WI38 (cell line): ENCODE measurements at regions not wholly inside any gene's neighbourhood (a gene's known extent, or its start where the extent isn't known, plus 50 kb on each side); places are given as distances from the start of the nearest gene placed in this dataset.
"Not testable (repeated sequence)": the region's sequence is repeated elsewhere in the genome, so short reads cannot be mapped to it uniquely, and the experiment has no call there.

Source experiments
- H3K4me3 ChIP-seq: 2 replicates; pipeline ENCODE4 v1.5.1; 2011; ENCODE audit warnings: low read depth, mild to moderate bottlenecking, control low read depth, low read length
- TF ChIP-seq, protein P1 (sequence below): IDR thresholded peaks from 2 replicates; pipeline ENCODE4 v1.5.1; 2012; ENCODE audit warnings: low read depth, mild to moderate bottlenecking, control low read depth, low read length

- TF ChIP-seq, protein P1, sequence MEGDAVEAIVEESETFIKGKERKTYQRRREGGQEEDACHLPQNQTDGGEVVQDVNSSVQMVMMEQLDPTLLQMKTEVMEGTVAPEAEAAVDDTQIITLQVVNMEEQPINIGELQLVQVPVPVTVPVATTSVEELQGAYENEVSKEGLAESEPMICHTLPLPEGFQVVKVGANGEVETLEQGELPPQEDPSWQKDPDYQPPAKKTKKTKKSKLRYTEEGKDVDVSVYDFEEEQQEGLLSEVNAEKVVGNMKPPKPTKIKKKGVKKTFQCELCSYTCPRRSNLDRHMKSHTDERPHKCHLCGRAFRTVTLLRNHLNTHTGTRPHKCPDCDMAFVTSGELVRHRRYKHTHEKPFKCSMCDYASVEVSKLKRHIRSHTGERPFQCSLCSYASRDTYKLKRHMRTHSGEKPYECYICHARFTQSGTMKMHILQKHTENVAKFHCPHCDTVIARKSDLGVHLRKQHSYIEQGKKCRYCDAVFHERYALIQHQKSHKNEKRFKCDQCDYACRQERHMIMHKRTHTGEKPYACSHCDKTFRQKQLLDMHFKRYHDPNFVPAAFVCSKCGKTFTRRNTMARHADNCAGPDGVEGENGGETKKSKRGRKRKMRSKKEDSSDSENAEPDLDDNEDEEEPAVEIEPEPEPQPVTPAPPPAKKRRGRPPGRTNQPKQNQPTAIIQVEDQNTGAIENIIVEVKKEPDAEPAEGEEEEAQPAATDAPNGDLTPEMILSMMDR, result no peak
- H3K4me3 ChIP-seq, result no peak overlapping the region
Measured at GRCh38 chr6:11934638-11935037, 77.5 kb upstream of the HIVEP1 start.

DNA sequence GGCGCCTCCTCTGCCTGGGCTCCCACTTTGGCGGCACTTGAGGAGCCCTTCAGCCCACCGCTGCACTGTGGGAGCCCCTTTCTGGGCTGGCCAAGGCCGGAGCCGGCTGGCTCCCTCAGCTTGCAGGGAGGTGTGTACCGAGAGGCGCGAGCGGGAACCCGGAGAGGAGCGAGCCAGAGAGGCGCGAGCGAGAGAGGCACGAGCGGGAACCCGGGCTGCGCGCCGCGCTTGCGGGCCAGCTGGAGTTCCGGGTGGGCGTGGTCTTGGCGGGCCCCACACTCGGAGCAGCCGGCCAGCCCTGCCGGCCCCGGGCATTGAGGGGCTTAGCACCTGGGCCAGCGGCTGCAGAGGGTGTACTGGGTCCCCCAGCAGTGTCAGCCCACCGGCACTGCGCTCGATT lies 79.2 kb upstream of the HIVEP1 start:
- H3K4me3 ChIP-seq, result not testable (repeated sequence)

DNA sequence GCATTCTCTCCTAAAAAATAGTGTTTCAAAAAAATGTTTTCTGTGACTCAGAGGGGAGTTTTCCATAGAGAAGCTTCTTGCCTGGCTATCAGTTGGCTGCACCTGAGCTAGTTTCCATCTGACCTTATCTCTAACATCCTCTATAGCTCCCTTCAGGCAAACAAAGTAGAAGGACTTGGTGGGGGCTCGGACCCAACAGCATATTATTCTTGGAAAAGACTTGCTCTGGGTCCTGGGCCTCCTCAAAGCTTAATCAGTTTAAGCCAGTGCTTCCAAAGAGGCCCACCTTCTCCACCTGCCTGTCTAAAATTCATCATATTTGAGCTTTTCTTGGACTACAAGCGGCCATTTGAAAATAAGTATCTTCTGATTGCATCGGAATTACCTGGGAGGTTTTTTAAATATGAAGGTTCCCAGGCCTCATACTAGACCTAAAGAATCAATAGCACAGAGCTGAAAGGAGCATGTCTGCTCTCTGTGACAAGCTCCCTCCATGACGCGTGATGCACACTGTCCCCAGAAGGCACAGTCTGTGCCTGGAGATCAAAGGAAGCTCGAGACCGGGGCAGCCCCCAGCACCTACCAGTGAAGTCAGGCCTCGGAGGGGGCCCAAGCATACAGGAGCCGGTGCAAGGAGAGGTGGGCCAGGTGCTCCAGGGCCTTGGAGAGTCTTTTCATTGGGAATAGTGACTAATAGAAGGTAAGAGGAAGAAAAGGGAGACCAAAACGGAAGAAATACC lies 80.6 kb upstream of the HIVEP1 start:
- TF ChIP-seq, protein P1, result no peak
- no peak overlapping the region for H3K4me3 ChIP-seq

- not testable (repeated sequence) for H3K4me3 ChIP-seq
Measured at GRCh38 chr6:11930834-11931233, 81.3 kb upstream of the HIVEP1 start.

DNA sequence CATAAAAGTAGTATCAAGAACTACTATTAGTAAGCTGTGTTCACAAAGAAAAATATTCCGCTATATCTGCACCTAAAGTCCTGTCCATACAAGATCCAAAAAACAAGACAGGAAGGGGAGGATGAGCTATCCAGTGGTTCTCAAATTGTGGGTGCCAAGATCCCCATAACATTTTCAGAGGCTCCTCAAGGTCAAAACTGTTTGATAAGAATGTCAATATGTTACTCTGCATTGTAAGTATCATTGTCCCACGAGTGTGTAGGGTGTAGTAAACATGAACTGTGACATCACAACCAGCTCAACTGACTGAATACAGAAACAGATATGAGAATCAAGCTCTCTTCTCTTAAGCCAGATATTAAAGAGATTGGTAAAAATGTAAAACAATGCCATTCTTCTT lies 81.9 kb upstream of the HIVEP1 start:
- TF ChIP-seq, protein P1, result no peak
- H3K4me3 ChIP-seq, result no peak overlapping the region

GRCh38 chr6:11929241-11929835 lies 82.8 kb upstream of the HIVEP1 start:
- H3K4me3 ChIP-seq, result no peak overlapping the region
- TF ChIP-seq, protein P1, result no peak

GRCh38 chr6:11926594-11927407 lies 85.3 kb upstream of the HIVEP1 start:
- no peak overlapping the region for H3K4me3 ChIP-seq
- TF ChIP-seq, protein P1, result no peak

- no peak overlapping the region for H3K4me3 ChIP-seq
- TF ChIP-seq, protein P1, result no peak
Measured at GRCh38 chr6:11925805-11926204, 86.3 kb upstream of the HIVEP1 start.
